WTC11 (cell line): ENCODE measurements at regions not wholly inside any gene's neighbourhood (a gene's known extent, or its start where the extent isn't known, plus 50 kb on each side); places are given as distances from the start of the nearest gene placed in this dataset.
"Not testable (repeated sequence)": the region's sequence is repeated elsewhere in the genome, so short reads cannot be mapped to it uniquely, and the experiment has no call there.

Experiments
- ATF3 ChIP-seq: sonication (generic); formaldehyde crosslinking; conservative IDR thresholded peaks from 2 replicates; pipeline ENCODE4 v1.8.1; 2022; ENCODE audit warnings: mild to moderate bottlenecking, missing genetic modification reagents
- CBFB ChIP-seq: sonication (generic); formaldehyde crosslinking; IDR thresholded peaks from 2 replicates; pipeline ENCODE4 v1.8.1; 2022; ENCODE audit warnings: mild to moderate bottlenecking, low read depth, missing genetic modification reagents
- CTCF ChIP-seq: fragments of 200-600 bp; IDR thresholded peaks from 2 replicates; pipeline ENCODE4 v1.8.0; 2022; ENCODE audit warnings: antibody characterized with exemption
- JUN ChIP-seq: sonication (generic); formaldehyde crosslinking; IDR thresholded peaks from 2 replicates; pipeline ENCODE4 v1.8.0; 2023; ENCODE audit warnings: mild to moderate bottlenecking, missing genetic modification reagents
- SP1 ChIP-seq: sonication (generic); formaldehyde crosslinking; conservative IDR thresholded peaks from 2 replicates; pipeline ENCODE4 v1.8.1; 2022; ENCODE audit warnings: missing genetic modification reagents
- USF2 ChIP-seq: sonication (generic); formaldehyde crosslinking; IDR thresholded peaks from 2 replicates; pipeline ENCODE4 v1.8.1; 2023; ENCODE audit warnings: mild to moderate bottlenecking, missing genetic modification reagents, moderate library complexity
- TF ChIP-seq, protein P1 (sequence below): sonication (generic); formaldehyde crosslinking; IDR thresholded peaks from 2 replicates; pipeline ENCODE4 v1.8.1; 2022; ENCODE audit warnings: low read depth, missing genetic modification reagents, borderline replicate concordance
- TF ChIP-seq, protein P2 (sequence below): sonication (generic); formaldehyde crosslinking; IDR thresholded peaks from 2 replicates; pipeline ENCODE4 v1.8.0; 2022; ENCODE audit warnings: mild to moderate bottlenecking, missing genetic modification reagents

- not testable (repeated sequence) for TF ChIP-seq CTCF; USF2 (CRISPR knock-in tag); SP1; JUN (CRISPR knock-in tag); ATF3 (CRISPR knock-in tag); CBFB (CRISPR knock-in tag)
- TF ChIP-seq, protein P1, sequence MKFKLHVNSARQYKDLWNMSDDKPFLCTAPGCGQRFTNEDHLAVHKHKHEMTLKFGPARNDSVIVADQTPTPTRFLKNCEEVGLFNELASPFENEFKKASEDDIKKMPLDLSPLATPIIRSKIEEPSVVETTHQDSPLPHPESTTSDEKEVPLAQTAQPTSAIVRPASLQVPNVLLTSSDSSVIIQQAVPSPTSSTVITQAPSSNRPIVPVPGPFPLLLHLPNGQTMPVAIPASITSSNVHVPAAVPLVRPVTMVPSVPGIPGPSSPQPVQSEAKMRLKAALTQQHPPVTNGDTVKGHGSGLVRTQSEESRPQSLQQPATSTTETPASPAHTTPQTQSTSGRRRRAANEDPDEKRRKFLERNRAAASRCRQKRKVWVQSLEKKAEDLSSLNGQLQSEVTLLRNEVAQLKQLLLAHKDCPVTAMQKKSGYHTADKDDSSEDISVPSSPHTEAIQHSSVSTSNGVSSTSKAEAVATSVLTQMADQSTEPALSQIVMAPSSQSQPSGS (CRISPR knock-in tag), result not testable (repeated sequence)
- TF ChIP-seq, protein P2, sequence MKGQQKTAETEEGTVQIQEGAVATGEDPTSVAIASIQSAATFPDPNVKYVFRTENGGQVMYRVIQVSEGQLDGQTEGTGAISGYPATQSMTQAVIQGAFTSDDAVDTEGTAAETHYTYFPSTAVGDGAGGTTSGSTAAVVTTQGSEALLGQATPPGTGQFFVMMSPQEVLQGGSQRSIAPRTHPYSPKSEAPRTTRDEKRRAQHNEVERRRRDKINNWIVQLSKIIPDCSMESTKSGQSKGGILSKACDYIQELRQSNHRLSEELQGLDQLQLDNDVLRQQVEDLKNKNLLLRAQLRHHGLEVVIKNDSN (CRISPR knock-in tag), result not testable (repeated sequence)
Observed at GRCh38 chr2:217347630-217348029, 487.8 kb upstream of the TNP1 start.
